Trophoblast cell (in vitro differentiated cells and primary cell): ENCODE measurements at regions not wholly inside any gene's neighbourhood (a gene's known extent, or its start where the extent isn't known, plus 50 kb on each side); places are given as distances from the start of the nearest gene placed in this dataset.

ENCODE experiments used
- DNase-seq, 2 donors: peaks; one replicate each; pipeline ENCODE4 v3.0.0-alpha.2; 2016
- H2AFZ ChIP-seq: 2 replicates; pipeline ENCODE4 v1.6.1; 2013; ENCODE audit warnings: low read length, moderate library complexity, mild to moderate bottlenecking; ENCODE audit not compliant: insufficient read depth, poor library complexity
- H2AK5ac ChIP-seq: 2 replicates; pipeline ENCODE4 v1.6.1; 2013; ENCODE audit warnings: mild to moderate bottlenecking, low read length
- H2BK120ac ChIP-seq: 2 replicates; pipeline ENCODE4 v1.6.1; 2013; ENCODE audit warnings: low read length, mild to moderate bottlenecking, moderate library complexity; ENCODE audit not compliant: insufficient read depth, poor library complexity
- H2BK12ac ChIP-seq: 2 replicates; pipeline ENCODE4 v1.6.1; 2013; ENCODE audit warnings: mild to moderate bottlenecking, low read length, moderate library complexity
- H2BK5ac ChIP-seq: 2 replicates; pipeline ENCODE4 v1.6.1; 2013; ENCODE audit warnings: low read length, low read depth, moderate library complexity, mild to moderate bottlenecking; ENCODE audit not compliant: poor library complexity
- H3K14ac ChIP-seq: 2 replicates; pipeline ENCODE4 v1.6.1; 2013; ENCODE audit warnings: mild to moderate bottlenecking, low read length
- H3K18ac ChIP-seq: 2 replicates; pipeline ENCODE4 v1.6.1; 2013; ENCODE audit warnings: mild to moderate bottlenecking, low read length
- H3K23ac ChIP-seq: 2 replicates; pipeline ENCODE4 v1.6.1; 2013; ENCODE audit warnings: low read length
- H3K27ac ChIP-seq: 2 replicates; pipeline ENCODE4 v1.5.1; 2013; ENCODE audit warnings: low read depth, mild to moderate bottlenecking, inconsistent platforms, low read length, moderate library complexity
- H3K27me3 ChIP-seq: 2 replicates; pipeline ENCODE4 v1.6.1; 2013; ENCODE audit warnings: inconsistent platforms, mild to moderate bottlenecking, low read length, moderate library complexity; ENCODE audit not compliant: insufficient read depth
- H3K36me3 ChIP-seq, 2 experiments: 1 replicate in 1 of 2; 2 replicates in 1 of 2; pipeline ENCODE4 v1.6.1; 2013; ENCODE audit warnings: low read length in 2 of 2, mild to moderate bottlenecking in 2 of 2, moderate library complexity in 1 of 2; ENCODE audit not compliant: insufficient read depth in 2 of 2, control insufficient read depth in 1 of 2
- H3K4ac ChIP-seq: 2 replicates; pipeline ENCODE4 v1.6.1; 2013; ENCODE audit warnings: low read depth, mild to moderate bottlenecking, low read length, moderate library complexity
- H3K4me1 ChIP-seq, 2 experiments: 1 replicate in 1 of 2; 2 replicates in 1 of 2; pipeline ENCODE4 v1.6.1; 2013; ENCODE audit warnings: low read length in 2 of 2, mild to moderate bottlenecking in 2 of 2, moderate library complexity in 1 of 2; ENCODE audit not compliant: insufficient read depth in 2 of 2, control insufficient read depth in 1 of 2
- H3K4me2 ChIP-seq: 2 replicates; pipeline ENCODE4 v1.6.1; 2013; ENCODE audit warnings: inconsistent platforms, mild to moderate bottlenecking, low read length, moderate library complexity
- H3K4me3 ChIP-seq: 2 replicates; pipeline ENCODE4 v1.5.1; 2013; ENCODE audit warnings: mild to moderate bottlenecking, low read depth, low read length, inconsistent platforms
- H3K79me1 ChIP-seq: one replicate; pipeline ENCODE4 v1.6.1; 2013; ENCODE audit warnings: low read length
- H3K79me2 ChIP-seq: 2 replicates; pipeline ENCODE4 v1.6.1; 2013; ENCODE audit warnings: low read length, mild to moderate bottlenecking; ENCODE audit not compliant: control insufficient read depth, insufficient read depth, poor library complexity
- H3K9ac ChIP-seq: 2 replicates; pipeline ENCODE4 v1.6.1; 2013; ENCODE audit warnings: mild to moderate bottlenecking, low read length
- H3K9me3 ChIP-seq: 2 replicates; pipeline ENCODE4 v1.6.1; 2013; ENCODE audit warnings: low read depth, mild to moderate bottlenecking, control low read depth, inconsistent platforms, low read length; ENCODE audit not compliant: insufficient read depth
- H4K12ac ChIP-seq: 2 replicates; pipeline ENCODE4 v1.6.1; 2013; ENCODE audit warnings: low read depth, mild to moderate bottlenecking, low read length, moderate library complexity
- H4K8ac ChIP-seq: 2 replicates; pipeline ENCODE4 v1.6.1; 2013; ENCODE audit warnings: low read depth, mild to moderate bottlenecking, low read length, moderate library complexity
- H4K91ac ChIP-seq: one replicate; pipeline ENCODE4 v1.6.1; 2013; ENCODE audit warnings: low read depth, mild to moderate bottlenecking, low read length, moderate library complexity
- WGBS: extraction: QIAGEN DNeasy Blood & Tissue Kit; methylation state at CpG from one replicate; pipeline ENCODE4 v1.1.7; 2013; ENCODE audit warnings: missing lambda C conversion rate; ENCODE audit not compliant: insufficient read length, insufficient coverage; ENCODE audit errors: extremely low coverage; 5-methylcytosine and 5-hydroxymethylcytosine counted together

DNA sequence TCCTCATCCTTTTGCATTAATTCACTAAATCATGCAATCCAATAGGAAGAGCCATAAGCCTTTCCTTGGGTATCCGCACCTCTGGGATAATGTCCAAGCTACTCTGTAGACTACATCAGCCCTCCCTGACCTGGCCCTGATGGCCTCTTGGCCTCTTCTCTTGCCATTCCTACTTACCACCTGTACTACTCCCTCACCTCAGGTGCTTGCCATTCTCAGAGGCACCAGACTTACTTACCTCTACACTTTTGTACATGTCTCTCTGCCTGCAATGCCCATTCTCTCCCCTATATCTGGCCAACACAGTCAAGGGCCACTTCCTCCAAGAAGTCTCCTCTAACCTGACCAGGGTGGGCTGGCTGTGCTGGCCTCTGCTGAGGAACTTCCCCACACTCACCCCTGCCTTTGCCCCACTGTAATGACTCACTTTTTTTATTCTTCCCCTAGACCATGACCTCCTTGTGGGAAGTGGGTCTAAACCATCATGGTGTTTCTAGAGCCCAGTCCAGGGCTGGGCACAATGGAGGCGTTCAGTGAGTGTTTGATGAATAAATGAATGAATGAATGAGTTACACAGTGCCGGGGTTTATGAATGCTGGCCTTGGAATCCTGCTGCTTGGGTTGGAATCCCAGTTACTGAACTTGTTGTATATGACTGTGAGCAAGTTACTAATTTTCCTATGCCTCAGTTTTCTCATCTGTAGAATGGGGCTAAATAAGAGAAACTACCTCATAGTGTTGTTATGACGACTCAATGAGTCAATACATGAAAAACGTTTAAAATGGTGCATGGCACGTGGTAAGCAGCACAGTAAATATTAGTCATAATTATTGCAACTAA is 179.8 kb downstream of the FOXD2 start:
- Histone ChIP-seq H4K12ac (no peak overlapping the region), H3K14ac (no peak overlapping the region), H2BK12ac (no peak overlapping the region), H2BK120ac (no peak overlapping the region), H4K91ac (no peak overlapping the region), H4K8ac (no peak overlapping the region), H3K27ac (no peak overlapping the region), H3K27me3 (no peaks in the 10 kb centered on the region), H3K4ac (no peak overlapping the region), H2AFZ (no peak overlapping the region), H3K18ac (no peak overlapping the region), H3K4me3 (no peak overlapping the region), H3K79me2 (no peaks in the 10 kb centered on the region), H2BK5ac (no peak overlapping the region), H3K9me3 (peaks cover 3% of the 10 kb centered on the region), H3K79me1 (no peaks in the 10 kb centered on the region), H3K4me2 (no peak overlapping the region), H3K9ac (no peak overlapping the region), H3K4me1 (peaks cover 0 to 3% of the 10 kb centered on the region in 2 experiments), H2AK5ac (no peak overlapping the region), H3K36me3 (no peaks in the 10 kb centered on the region), H3K23ac (no peak overlapping the region)
- WGBS: no CpG with 5 or more reads among the region's 6 CpGs
- peak in 1 of 2 donors; percentile 2 for DNase-seq

GRCh38 chr1:47618222-47618720 is 180.4 kb downstream of the FOXD2 start:
- no peak for DNase-seq
- Histone ChIP-seq H2AK5ac (no peak overlapping the region), H4K12ac (no peak overlapping the region), H3K4ac (no peak overlapping the region), H3K79me1 (no peaks in the 10 kb centered on the region), H3K23ac (no peak overlapping the region), H3K79me2 (no peaks in the 10 kb centered on the region), H2BK5ac (no peak overlapping the region), H2AFZ (no peak overlapping the region), H4K91ac (no peak overlapping the region), H3K14ac (no peak overlapping the region), H3K27me3 (no peaks in the 10 kb centered on the region), H3K9me3 (peaks cover 3% of the 10 kb centered on the region), H3K9ac (no peak overlapping the region), H3K4me3 (no peak overlapping the region), H3K4me1 (peaks cover 0 to 3% of the 10 kb centered on the region in 2 experiments), H4K8ac (no peak overlapping the region), H3K27ac (no peak overlapping the region), H3K18ac (no peak overlapping the region), H2BK120ac (no peak overlapping the region), H2BK12ac (no peak overlapping the region), H3K36me3 (no peaks in the 10 kb centered on the region), H3K4me2 (no peak overlapping the region)
- no CpG with 5 or more reads among the region's 4 CpGs for WGBS

DNA sequence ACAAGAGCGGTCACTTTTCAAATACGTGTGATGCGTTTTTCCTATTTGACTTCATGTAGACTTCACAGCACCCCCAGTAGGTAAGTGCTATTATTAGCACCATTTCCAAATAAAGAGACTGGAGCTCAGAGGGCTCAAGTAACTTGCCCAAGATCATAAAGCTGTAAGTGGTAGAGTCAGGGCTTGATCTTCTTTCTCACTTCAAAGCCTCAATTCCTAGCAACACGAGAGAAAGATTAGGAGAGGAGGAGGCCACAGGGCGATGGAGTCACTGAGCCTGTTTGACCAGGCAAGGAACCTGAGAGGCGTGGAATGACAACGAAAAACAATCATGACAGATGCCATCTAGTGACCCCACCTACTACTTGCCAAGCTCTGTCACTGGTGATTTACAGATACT is 181.0 kb downstream of the FOXD2 start:
- WGBS: no CpG with 5 or more reads among the region's 7 CpGs

DNA sequence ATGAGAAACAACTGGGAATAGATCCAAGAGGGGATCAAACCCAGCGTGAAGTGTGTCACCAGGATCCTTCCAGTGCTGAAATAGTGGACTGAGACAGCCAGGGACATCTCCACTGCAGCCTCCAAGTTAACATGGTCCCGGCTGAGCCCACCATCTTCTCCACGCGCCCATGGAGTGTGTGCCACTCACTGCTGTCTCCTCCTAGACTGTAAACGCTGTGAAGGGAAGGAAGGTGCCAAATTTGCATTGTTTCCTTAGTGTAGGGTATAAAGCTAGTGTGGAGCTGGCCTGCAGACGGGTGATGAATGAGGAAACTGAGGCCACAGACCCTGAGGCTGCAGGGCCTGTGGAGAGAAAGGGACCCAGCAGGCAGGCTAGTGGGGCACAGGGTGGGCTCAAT is 183.6 kb downstream of the FOXD2 start:
- Histone ChIP-seq H3K23ac (no peak overlapping the region), H2BK12ac (no peak overlapping the region), H3K4me2 (no peak overlapping the region), H3K79me1 (no peaks in the 10 kb centered on the region), H2AK5ac (no peak overlapping the region), H3K18ac (no peak overlapping the region), H3K36me3 (no peaks in the 10 kb centered on the region), H3K9ac (no peak overlapping the region), H2BK120ac (no peak overlapping the region), H4K12ac (no peak overlapping the region), H4K8ac (no peak overlapping the region), H3K27me3 (no peaks in the 10 kb centered on the region), H4K91ac (no peak overlapping the region), H3K14ac (no peak overlapping the region), H3K79me2 (no peaks in the 10 kb centered on the region), H2BK5ac (no peak overlapping the region), H3K9me3 (peaks cover 3% of the 10 kb centered on the region), H3K4ac (no peak overlapping the region), H3K27ac (no peak overlapping the region), H3K4me3 (no peak overlapping the region), H3K4me1 (peaks cover 0 to 3% of the 10 kb centered on the region in 2 experiments), H2AFZ (no peak overlapping the region)
- WGBS: no CpG with 5 or more reads among the region's 6 CpGs
- DNase-seq: no peak

More for the DNA sequence above, 181.0 kb downstream of the FOXD2 start:
- Histone ChIP-seq H2AFZ (no peak overlapping the region), H2BK12ac (no peak overlapping the region), H3K79me1 (no peaks in the 10 kb centered on the region), H3K4me3 (no peak overlapping the region), H2BK120ac (no peak overlapping the region), H3K27me3 (no peaks in the 10 kb centered on the region), H3K4me2 (no peak overlapping the region), H3K9me3 (peaks cover 3% of the 10 kb centered on the region), H3K36me3 (no peaks in the 10 kb centered on the region), H3K23ac (no peak overlapping the region), H3K4ac (no peak overlapping the region), H3K18ac (no peak overlapping the region), H3K79me2 (no peaks in the 10 kb centered on the region), H3K9ac (no peak overlapping the region), H3K14ac (no peak overlapping the region), H3K27ac (no peak overlapping the region), H4K8ac (no peak overlapping the region), H4K12ac (no peak overlapping the region), H4K91ac (no peak overlapping the region), H2BK5ac (no peak overlapping the region), H3K4me1 (peaks cover 0 to 3% of the 10 kb centered on the region in 2 experiments), H2AK5ac (no peak overlapping the region)
- peak in 1 of 2 donors; percentile 39 for DNase-seq
